ENCODE measurements at regions not wholly inside any gene's neighbourhood (a gene's known extent, or its start where the extent isn't known, plus 50 kb on each side); places are given as distances from the start of the nearest gene placed in this dataset.

DNA sequence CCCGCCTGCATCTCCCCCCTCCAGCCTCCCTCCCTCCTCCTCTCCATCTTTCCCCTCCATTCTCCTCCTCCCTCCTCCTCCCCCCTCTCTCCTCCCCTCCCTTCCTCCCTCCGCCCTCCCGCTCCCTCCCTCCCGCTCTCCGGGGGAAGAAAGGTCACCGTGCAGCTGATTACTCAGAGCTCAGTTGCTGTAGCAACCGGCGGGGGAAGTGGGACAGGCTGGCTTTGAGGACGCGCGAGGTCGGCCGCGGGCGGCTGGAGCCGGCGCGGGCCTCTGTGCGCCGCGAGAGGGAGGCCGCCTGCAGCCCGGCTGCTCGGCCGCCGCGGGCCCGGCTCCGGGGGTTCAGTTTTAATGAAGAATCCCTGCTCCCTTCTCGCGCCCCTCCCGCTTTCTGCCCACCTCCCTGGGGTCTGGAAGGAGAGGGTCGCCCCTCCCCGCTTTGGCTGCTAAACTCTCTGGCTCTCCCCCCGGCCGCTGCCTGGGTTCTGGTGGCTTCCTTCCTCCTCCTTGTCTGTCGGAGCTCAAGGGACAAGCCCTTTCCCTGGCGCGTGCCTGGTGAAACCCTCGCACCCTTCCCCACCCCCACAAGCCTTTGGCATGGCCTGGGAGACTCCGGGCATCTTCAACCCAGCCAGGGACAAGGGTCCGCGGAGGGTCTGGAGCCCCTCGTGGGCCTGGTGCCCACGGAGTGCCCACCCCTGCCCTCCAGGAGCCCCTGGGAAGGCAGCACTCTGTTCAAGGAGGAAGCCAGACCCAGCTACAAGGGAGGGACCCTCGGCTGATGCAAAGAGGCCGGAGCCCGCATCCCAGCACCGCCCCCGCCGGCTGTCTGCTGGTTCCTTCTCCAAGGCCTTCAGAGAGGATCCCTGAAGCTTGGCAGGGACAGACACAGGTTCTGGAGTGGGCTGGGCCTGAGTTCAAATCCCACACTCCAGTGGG lies 160.3 kb downstream of the C9orf50 start (continued):
- TF ChIP-seq ZNF555 (tag by site-specific recombination; conservative IDR thresholded peaks at IDR 0.05) (no peak), ZNF169 (tag by site-specific recombination; IDR thresholded peaks at IDR 0.05) (no peak), ZNF514 (tag by site-specific recombination; IDR thresholded peaks at IDR 0.05) (no peak), ZNF341 (tag by site-specific recombination; IDR thresholded peaks at IDR 0.05; ENCODE audit: low read depth) (peak; percentile 34), ZNF701 (tag by site-specific recombination; IDR thresholded peaks at IDR 0.05) (no peak), ZNF837 (tag by site-specific recombination; IDR thresholded peaks at IDR 0.05) (no peak), ZNF324 (tag by site-specific recombination; IDR thresholded peaks at IDR 0.05) (no peak), ZNF10 (tag by site-specific recombination; IDR thresholded peaks at IDR 0.05) (peak; percentile 49; the same call in 1 of the 2 replicates), ZNF366 (tag by site-specific recombination; conservative IDR thresholded peaks at IDR 0.05) (peak; percentile 78), ZNF391 (tag by site-specific recombination; IDR thresholded peaks at IDR 0.05; ENCODE audit: borderline replicate concordance, low read depth) (no peak), ZNF629 (tag by site-specific recombination; IDR thresholded peaks at IDR 0.05) (no peak), GFI1B (tag by site-specific recombination; IDR thresholded peaks at IDR 0.05) (no peak), GLIS1 (tag by site-specific recombination; IDR thresholded peaks at IDR 0.05) (peak; percentile 84), ZNF530 (tag by site-specific recombination; IDR thresholded peaks at IDR 0.05; ENCODE audit: low read depth) (no peak), ZNF335 (tag by site-specific recombination; conservative IDR thresholded peaks at IDR 0.05) (peak; percentile 53), ZXDB (tag by site-specific recombination; IDR thresholded peaks at IDR 0.05) (0 out of 2 replicates have a peak, but pooled peaks have one; percentile 28), ZNF596 (tag by site-specific recombination; IDR thresholded peaks at IDR 0.05) (no peak), ZNF23 (tag by site-specific recombination; IDR thresholded peaks at IDR 0.05; ENCODE audit: borderline replicate concordance) (no peak), ZNF266 (tag by site-specific recombination; IDR thresholded peaks at IDR 0.05; ENCODE audit: low read depth) (no peak), BCL11A (tag by site-specific recombination; IDR thresholded peaks at IDR 0.05; ENCODE audit: low read depth) (peak; percentile 50; the same call in 1 of the 2 replicates), HOXA7 (CRISPR knock-in tag; IDR thresholded peaks at IDR 0.05; ENCODE audit: borderline replicate concordance) (no peak), SCRT1 (tag by site-specific recombination; IDR thresholded peaks at IDR 0.05; ENCODE audit: borderline replicate concordance) (no peak)
- TF ChIP-seq, protein P1, sequence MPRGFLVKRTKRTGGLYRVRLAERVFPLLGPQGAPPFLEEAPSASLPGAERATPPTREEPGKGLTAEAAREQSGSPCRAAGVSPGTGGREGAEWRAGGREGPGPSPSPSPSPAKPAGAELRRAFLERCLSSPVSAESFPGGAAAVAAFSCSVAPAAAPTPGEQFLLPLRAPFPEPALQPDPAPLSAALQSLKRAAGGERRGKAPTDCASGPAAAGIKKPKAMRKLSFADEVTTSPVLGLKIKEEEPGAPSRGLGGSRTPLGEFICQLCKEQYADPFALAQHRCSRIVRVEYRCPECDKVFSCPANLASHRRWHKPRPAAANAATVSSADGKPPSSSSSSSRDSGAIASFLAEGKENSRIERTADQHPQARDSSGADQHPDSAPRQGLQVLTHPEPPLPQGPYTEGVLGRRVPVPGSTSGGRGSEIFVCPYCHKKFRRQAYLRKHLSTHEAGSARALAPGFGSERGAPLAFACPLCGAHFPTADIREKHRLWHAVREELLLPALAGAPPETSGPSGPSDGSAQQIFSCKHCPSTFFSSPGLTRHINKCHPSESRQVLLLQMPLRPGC (tag by site-specific recombination; IDR thresholded peaks at IDR 0.05), result no peak
- TF ChIP-seq, protein P2, sequence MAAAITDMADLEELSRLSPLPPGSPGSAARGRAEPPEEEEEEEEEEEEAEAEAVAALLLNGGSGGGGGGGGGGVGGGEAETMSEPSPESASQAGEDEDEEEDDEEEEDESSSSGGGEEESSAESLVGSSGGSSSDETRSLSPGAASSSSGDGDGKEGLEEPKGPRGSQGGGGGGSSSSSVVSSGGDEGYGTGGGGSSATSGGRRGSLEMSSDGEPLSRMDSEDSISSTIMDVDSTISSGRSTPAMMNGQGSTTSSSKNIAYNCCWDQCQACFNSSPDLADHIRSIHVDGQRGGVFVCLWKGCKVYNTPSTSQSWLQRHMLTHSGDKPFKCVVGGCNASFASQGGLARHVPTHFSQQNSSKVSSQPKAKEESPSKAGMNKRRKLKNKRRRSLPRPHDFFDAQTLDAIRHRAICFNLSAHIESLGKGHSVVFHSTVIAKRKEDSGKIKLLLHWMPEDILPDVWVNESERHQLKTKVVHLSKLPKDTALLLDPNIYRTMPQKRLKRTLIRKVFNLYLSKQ (tag by site-specific recombination; IDR thresholded peaks at IDR 0.05; ENCODE audit: borderline replicate concordance), result no peak
- TF ChIP-seq, protein P3, sequence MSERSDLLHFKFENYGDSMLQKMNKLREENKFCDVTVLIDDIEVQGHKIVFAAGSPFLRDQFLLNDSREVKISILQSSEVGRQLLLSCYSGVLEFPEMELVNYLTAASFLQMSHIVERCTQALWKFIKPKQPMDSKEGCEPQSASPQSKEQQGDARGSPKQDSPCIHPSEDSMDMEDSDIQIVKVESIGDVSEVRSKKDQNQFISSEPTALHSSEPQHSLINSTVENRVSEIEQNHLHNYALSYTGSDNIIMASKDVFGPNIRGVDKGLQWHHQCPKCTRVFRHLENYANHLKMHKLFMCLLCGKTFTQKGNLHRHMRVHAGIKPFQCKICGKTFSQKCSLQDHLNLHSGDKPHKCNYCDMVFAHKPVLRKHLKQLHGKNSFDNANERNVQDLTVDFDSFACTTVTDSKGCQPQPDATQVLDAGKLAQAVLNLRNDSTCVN (tag by site-specific recombination; optimal IDR thresholded peaks at IDR 0.05), result peak; percentile 58
- TF ChIP-seq, protein P4, sequence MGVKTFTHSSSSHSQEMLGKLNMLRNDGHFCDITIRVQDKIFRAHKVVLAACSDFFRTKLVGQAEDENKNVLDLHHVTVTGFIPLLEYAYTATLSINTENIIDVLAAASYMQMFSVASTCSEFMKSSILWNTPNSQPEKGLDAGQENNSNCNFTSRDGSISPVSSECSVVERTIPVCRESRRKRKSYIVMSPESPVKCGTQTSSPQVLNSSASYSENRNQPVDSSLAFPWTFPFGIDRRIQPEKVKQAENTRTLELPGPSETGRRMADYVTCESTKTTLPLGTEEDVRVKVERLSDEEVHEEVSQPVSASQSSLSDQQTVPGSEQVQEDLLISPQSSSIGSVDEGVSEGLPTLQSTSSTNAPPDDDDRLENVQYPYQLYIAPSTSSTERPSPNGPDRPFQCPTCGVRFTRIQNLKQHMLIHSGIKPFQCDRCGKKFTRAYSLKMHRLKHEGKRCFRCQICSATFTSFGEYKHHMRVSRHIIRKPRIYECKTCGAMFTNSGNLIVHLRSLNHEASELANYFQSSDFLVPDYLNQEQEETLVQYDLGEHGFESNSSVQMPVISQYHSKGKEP (tag by site-specific recombination; IDR thresholded peaks at IDR 0.05), result peak; percentile 51; the same call in 1 of the 2 replicates
- TF ChIP-seq, protein P5, sequence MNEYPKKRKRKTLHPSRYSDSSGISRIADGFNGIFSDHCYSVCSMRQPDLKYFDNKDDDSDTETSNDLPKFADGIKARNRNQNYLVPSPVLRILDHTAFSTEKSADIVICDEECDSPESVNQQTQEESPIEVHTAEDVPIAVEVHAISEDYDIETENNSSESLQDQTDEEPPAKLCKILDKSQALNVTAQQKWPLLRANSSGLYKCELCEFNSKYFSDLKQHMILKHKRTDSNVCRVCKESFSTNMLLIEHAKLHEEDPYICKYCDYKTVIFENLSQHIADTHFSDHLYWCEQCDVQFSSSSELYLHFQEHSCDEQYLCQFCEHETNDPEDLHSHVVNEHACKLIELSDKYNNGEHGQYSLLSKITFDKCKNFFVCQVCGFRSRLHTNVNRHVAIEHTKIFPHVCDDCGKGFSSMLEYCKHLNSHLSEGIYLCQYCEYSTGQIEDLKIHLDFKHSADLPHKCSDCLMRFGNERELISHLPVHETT (tag by site-specific recombination; IDR thresholded peaks at IDR 0.05), result no peak
- TF ChIP-seq, protein P6, sequence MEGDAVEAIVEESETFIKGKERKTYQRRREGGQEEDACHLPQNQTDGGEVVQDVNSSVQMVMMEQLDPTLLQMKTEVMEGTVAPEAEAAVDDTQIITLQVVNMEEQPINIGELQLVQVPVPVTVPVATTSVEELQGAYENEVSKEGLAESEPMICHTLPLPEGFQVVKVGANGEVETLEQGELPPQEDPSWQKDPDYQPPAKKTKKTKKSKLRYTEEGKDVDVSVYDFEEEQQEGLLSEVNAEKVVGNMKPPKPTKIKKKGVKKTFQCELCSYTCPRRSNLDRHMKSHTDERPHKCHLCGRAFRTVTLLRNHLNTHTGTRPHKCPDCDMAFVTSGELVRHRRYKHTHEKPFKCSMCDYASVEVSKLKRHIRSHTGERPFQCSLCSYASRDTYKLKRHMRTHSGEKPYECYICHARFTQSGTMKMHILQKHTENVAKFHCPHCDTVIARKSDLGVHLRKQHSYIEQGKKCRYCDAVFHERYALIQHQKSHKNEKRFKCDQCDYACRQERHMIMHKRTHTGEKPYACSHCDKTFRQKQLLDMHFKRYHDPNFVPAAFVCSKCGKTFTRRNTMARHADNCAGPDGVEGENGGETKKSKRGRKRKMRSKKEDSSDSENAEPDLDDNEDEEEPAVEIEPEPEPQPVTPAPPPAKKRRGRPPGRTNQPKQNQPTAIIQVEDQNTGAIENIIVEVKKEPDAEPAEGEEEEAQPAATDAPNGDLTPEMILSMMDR (tag by site-specific recombination; IDR thresholded peaks at IDR 0.05), result no peak
- TF ChIP-seq, protein P7, sequence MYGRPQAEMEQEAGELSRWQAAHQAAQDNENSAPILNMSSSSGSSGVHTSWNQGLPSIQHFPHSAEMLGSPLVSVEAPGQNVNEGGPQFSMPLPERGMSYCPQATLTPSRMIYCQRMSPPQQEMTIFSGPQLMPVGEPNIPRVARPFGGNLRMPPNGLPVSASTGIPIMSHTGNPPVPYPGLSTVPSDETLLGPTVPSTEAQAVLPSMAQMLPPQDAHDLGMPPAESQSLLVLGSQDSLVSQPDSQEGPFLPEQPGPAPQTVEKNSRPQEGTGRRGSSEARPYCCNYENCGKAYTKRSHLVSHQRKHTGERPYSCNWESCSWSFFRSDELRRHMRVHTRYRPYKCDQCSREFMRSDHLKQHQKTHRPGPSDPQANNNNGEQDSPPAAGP (tag by site-specific recombination; IDR thresholded peaks at IDR 0.05), result peak; percentile 71
